Panc1 (cell line): ENCODE measurements at regions not wholly inside any gene's neighbourhood (a gene's known extent, or its start where the extent isn't known, plus 50 kb on each side); places are given as distances from the start of the nearest gene placed in this dataset.

Experiments
- CTCF ChIP-seq: fragments of 450-650 bp; IDR thresholded peaks from 2 replicates; pipeline ENCODE4 v1.5.1; 2017; ENCODE audit warnings: mild to moderate bottlenecking
- REST ChIP-seq, 2 experiments: IDR thresholded peaks; 2 replicates each; pipeline ENCODE4 v1.6.1; 2011 to 2012; ENCODE audit warnings: low read depth in 2 of 2, control low read depth in 1 of 2, low read length in 1 of 2, mild to moderate bottlenecking in 1 of 2, moderate library complexity in 1 of 2; ENCODE audit not compliant: insufficient read depth in 1 of 2

GRCh38 chr16:10318798-10319500, 66.9 kb upstream of the ATF7IP2 start:
- TF ChIP-seq CTCF: no peak
- TF ChIP-seq REST (IDR thresholded peaks at IDR 0.05; ENCODE audit: insufficient read depth in 1 of 2, low read depth in 2 of 2, low read length in 1 of 2): no peak
